ENCODE measurements at regions not wholly inside any gene's neighbourhood (a gene's known extent, or its start where the extent isn't known, plus 50 kb on each side); places are given as distances from the start of the nearest gene placed in this dataset.

GRCh38 chr13:65410791-65411190 lies 1819.3 kb downstream of the PCDH9 start:
- CTCF ChIA-PET, result no interaction called here
- POLR2A ChIA-PET, result no interaction called here
- no peak for TF ChIP-seq CTBP1 (IDR thresholded peaks at IDR 0.05; ENCODE audit: borderline replicate concordance)
- peak; percentile 83 for TF ChIP-seq ELF4 (IDR thresholded peaks at IDR 0.05)
- TF ChIP-seq FOXK2 (IDR thresholded peaks at IDR 0.05), result no peak
- no peak for TF ChIP-seq ZNF384 (IDR thresholded peaks at IDR 0.05)
- TF ChIP-seq FOXA1 (IDR thresholded peaks at IDR 0.05), result no peak
- TF ChIP-seq SUZ12 (IDR thresholded peaks at IDR 0.05), result no peak
- no peak for TF ChIP-seq TARDBP (IDR thresholded peaks at IDR 0.05)
- TF ChIP-seq LEF1 (IDR thresholded peaks at IDR 0.05; ENCODE audit: borderline replicate concordance), result no peak
- no peak for TF ChIP-seq BHLHE40 (IDR thresholded peaks at IDR 0.05; ENCODE audit: borderline replicate concordance)
- TF ChIP-seq NFRKB (IDR thresholded peaks at IDR 0.05), result peak; percentile 25; the same call in 1 of the 2 replicates
- DNase-seq (ENCODE audit: extremely low spot score), result no peak

DNA sequence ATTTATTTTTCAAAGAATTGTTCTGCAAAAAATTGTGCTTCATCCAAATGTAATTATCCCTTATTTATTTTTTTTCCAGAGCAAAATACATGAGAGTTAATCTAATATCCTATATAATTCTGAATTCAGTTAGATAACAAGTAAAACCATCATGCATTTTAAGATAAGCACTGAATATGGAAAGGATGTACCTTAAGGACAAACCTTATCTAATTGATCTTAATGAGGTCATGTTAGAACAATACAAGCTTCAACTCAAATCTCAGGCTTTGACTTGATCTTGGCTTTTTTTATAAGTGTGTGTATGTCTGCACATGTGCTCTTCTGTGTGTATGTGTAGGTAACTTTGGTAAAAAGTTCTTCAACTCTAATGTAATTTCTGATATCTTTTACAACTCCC lies 1828.8 kb downstream of the PCDH9 start:
- no peak for TF ChIP-seq ELF4 (IDR thresholded peaks at IDR 0.05)
- no peak for TF ChIP-seq L3MBTL2 (conservative IDR thresholded peaks at IDR 0.05)
- no peak for TF ChIP-seq NFRKB (IDR thresholded peaks at IDR 0.05)
- TF ChIP-seq TARDBP (IDR thresholded peaks at IDR 0.05), result no peak
- no peak for TF ChIP-seq FOXA1 (IDR thresholded peaks at IDR 0.05)
- TF ChIP-seq SP1 (IDR thresholded peaks at IDR 0.05), result no peak
- no peak for TF ChIP-seq FOXM1 (IDR thresholded peaks at IDR 0.05; ENCODE audit: borderline replicate concordance)
- TF ChIP-seq CTBP1 (IDR thresholded peaks at IDR 0.05; ENCODE audit: borderline replicate concordance), result no peak
- no peak for TF ChIP-seq LEF1 (IDR thresholded peaks at IDR 0.05; ENCODE audit: borderline replicate concordance)
- no peak for TF ChIP-seq ZNF384 (IDR thresholded peaks at IDR 0.05)
- TF ChIP-seq SUZ12 (IDR thresholded peaks at IDR 0.05), result no peak
- no peak for TF ChIP-seq PKNOX1 (IDR thresholded peaks at IDR 0.05)
- no peak for TF ChIP-seq BHLHE40 (IDR thresholded peaks at IDR 0.05; ENCODE audit: borderline replicate concordance)
- no peak for TF ChIP-seq FOXK2 (IDR thresholded peaks at IDR 0.05)
- DNase-seq (ENCODE audit: extremely low spot score), result no peak
- POLR2A ChIA-PET, result no interaction called here
- CTCF ChIA-PET, result no interaction called here

DNA sequence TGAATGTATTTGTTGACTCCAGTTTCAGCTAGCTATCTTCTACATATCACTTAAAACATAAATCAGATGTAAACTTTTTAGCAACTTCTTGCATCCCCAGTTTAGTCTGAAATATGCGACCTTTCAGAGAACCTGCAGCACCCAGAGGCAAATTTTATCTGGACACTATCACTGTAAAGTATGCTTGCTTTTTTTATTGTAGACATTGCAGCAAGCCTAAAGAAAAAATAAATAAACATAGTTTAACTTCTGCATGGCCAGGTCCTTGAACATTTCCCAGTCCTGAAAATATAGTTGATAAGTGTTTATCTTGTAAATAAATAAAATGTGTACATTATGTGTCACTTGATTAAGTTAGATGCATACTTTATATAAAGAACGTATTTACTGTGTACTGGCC lies 1829.4 kb downstream of the PCDH9 start:
- ChIA-PET POLR2A (no interaction called here), CTCF (no interaction called here)
- no peak for DNase-seq (ENCODE audit: extremely low spot score)
- TF ChIP-seq ELF4 (IDR thresholded peaks at IDR 0.05) (no peak), FOXK2 (IDR thresholded peaks at IDR 0.05) (no peak), CTBP1 (IDR thresholded peaks at IDR 0.05; ENCODE audit: borderline replicate concordance) (no peak), ARNT (IDR thresholded peaks at IDR 0.05) (no peak), PKNOX1 (IDR thresholded peaks at IDR 0.05) (no peak), ZNF384 (IDR thresholded peaks at IDR 0.05) (no peak), TARDBP (IDR thresholded peaks at IDR 0.05) (no peak)

- DNase-seq (ENCODE audit: extremely low spot score), result no peak
- ChIA-PET POLR2A (no interaction called here), CTCF (no interaction called here)
- no peak for TF ChIP-seq FOXM1 (IDR thresholded peaks at IDR 0.05; ENCODE audit: borderline replicate concordance)
- TF ChIP-seq SUZ12 (IDR thresholded peaks at IDR 0.05), result no peak
- no peak for TF ChIP-seq PKNOX1 (IDR thresholded peaks at IDR 0.05)
- TF ChIP-seq BHLHE40 (IDR thresholded peaks at IDR 0.05; ENCODE audit: borderline replicate concordance), result no peak
- no peak for TF ChIP-seq NFRKB (IDR thresholded peaks at IDR 0.05)
- no peak for TF ChIP-seq FOXK2 (IDR thresholded peaks at IDR 0.05)
- TF ChIP-seq ZNF384 (IDR thresholded peaks at IDR 0.05), result no peak
- no peak for TF ChIP-seq SP1 (IDR thresholded peaks at IDR 0.05)
- no peak for TF ChIP-seq L3MBTL2 (conservative IDR thresholded peaks at IDR 0.05)
- TF ChIP-seq ARNT (IDR thresholded peaks at IDR 0.05), result no peak
- no peak for TF ChIP-seq ELF4 (IDR thresholded peaks at IDR 0.05)
- no peak for TF ChIP-seq CTBP1 (IDR thresholded peaks at IDR 0.05; ENCODE audit: borderline replicate concordance)
- no peak for TF ChIP-seq TARDBP (IDR thresholded peaks at IDR 0.05)
- no peak for TF ChIP-seq HDGF (IDR thresholded peaks at IDR 0.05; ENCODE audit: borderline replicate concordance)
- TF ChIP-seq LEF1 (IDR thresholded peaks at IDR 0.05; ENCODE audit: borderline replicate concordance), result no peak
- TF ChIP-seq FOXA1 (IDR thresholded peaks at IDR 0.05), result no peak
These were observed 1842.3 kb downstream of the PCDH9 start for GRCh38 chr13:65387743-65388347.

DNA sequence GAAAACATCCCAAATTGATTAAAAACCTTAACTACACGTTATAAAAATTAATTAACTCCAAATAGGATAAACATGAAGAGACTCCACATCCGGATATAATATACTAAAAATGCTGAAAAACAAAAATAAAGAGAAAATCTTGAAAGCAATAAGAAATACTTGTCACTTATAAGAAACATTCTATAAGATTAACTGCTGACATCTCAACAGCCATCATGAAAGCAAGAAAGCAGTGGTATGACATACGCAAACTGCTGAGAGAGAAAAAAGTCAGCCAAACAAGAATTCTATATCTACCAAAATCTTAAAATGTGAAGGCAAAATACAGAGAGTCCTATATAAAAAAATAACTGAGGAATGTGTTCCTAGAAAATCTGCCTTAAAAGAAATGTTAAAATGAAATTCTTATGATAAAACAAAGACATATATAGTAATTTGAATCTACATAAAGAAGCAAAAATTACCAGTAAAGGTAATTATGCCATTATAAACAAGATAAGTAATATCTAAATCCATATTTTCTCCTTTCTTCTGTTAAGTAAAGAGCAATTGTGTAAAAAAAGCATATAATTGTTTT lies 1851.1 kb downstream of the PCDH9 start:
- CTCF ChIA-PET, result no interaction called here
- TF ChIP-seq TARDBP (IDR thresholded peaks at IDR 0.05), result no peak
- no peak; the same call in 1 of the 2 replicates for TF ChIP-seq FOXK2 (IDR thresholded peaks at IDR 0.05)
- TF ChIP-seq PKNOX1 (IDR thresholded peaks at IDR 0.05), result peak; percentile 50; the same call in 1 of the 2 replicates
- TF ChIP-seq NFRKB (IDR thresholded peaks at IDR 0.05), result no peak
- no peak for TF ChIP-seq BHLHE40 (IDR thresholded peaks at IDR 0.05; ENCODE audit: borderline replicate concordance)
- TF ChIP-seq ARNT (IDR thresholded peaks at IDR 0.05), result no peak
- TF ChIP-seq FOXA1 (IDR thresholded peaks at IDR 0.05), result no peak
- no peak for TF ChIP-seq L3MBTL2 (conservative IDR thresholded peaks at IDR 0.05)
- peak; percentile 49 for DNase-seq (ENCODE audit: extremely low spot score)
- POLR2A ChIA-PET, result no interaction called here

DNA sequence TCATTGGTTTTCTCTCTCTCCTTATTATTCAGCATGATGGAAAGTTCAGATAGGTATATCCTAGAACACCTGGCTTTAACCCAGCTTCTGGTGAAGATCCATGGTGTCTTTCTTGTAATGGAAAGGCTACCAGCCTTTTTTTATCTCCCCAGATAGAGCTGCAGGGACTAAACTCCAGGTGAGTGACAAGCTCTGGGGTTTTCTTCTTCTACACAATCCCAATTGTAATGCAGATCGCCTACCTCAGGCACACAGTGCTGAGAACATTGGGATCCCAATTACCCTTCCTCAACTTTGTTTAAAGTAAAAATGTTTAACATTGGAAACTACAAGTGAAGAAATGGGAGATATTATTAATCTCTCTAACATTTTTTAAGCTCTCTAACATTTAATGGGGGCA lies 1851.7 kb downstream of the PCDH9 start:
- POLR2A ChIA-PET, result no interaction called here
- TF ChIP-seq ELF4 (IDR thresholded peaks at IDR 0.05) (no peak), TARDBP (IDR thresholded peaks at IDR 0.05) (no peak), ARNT (IDR thresholded peaks at IDR 0.05) (no peak), SUZ12 (IDR thresholded peaks at IDR 0.05) (no peak), ZNF384 (IDR thresholded peaks at IDR 0.05) (no peak), L3MBTL2 (conservative IDR thresholded peaks at IDR 0.05) (no peak), NFRKB (IDR thresholded peaks at IDR 0.05) (no peak), FOXK2 (IDR thresholded peaks at IDR 0.05) (no peak), HDGF (IDR thresholded peaks at IDR 0.05; ENCODE audit: borderline replicate concordance) (no peak), FOXA1 (IDR thresholded peaks at IDR 0.05) (no peak), LEF1 (IDR thresholded peaks at IDR 0.05; ENCODE audit: borderline replicate concordance) (no peak), BHLHE40 (IDR thresholded peaks at IDR 0.05; ENCODE audit: borderline replicate concordance) (no peak), CTBP1 (IDR thresholded peaks at IDR 0.05; ENCODE audit: borderline replicate concordance) (no peak), FOXM1 (IDR thresholded peaks at IDR 0.05; ENCODE audit: borderline replicate concordance) (no peak), PKNOX1 (IDR thresholded peaks at IDR 0.05) (no peak), SP1 (IDR thresholded peaks at IDR 0.05) (no peak)

More for the DNA sequence above, 1851.7 kb downstream of the PCDH9 start:
- DNase-seq (ENCODE audit: extremely low spot score), result no peak
- CTCF ChIA-PET, result no interaction called here

Measured in HEK293T (cell line).